PC-3 (cell line): ENCODE measurements at regions not wholly inside any gene's neighbourhood (a gene's known extent, or its start where the extent isn't known, plus 50 kb on each side); places are given as distances from the start of the nearest gene placed in this dataset.

Source experiments
- ATAC-seq: fragments of 200-7000 bp; cut with Tn5 transposase; 2 replicates; pipeline ENCODE4 v1.9.1; 2020; ENCODE audit warnings: mild to moderate bottlenecking, moderate library complexity
- BruUV-seq: library from RNA; stranded (reverse); fragments of 400-500 nt; replicated peaks from 2 replicates; lab custom pipeline; 2021; lab: Mats Ljungman, UMichigan
- CTCF ChIA-PET: fragments of 300-600 bp; sonication (Branson Sonifier 250); formaldehyde crosslinking; loops from one replicate; lab custom pipeline; 2022; ENCODE audit warnings: antibody characterized with exemption; lab: Charles Lee
- POLR2A ChIA-PET: fragments of 300-600 bp; sonication (Branson Sonifier 250); formaldehyde crosslinking; loops from one replicate; lab custom pipeline; 2022; ENCODE audit warnings: antibody characterized with exemption; ENCODE audit not compliant: unreplicated experiment; lab: Charles Lee
- DNase-seq: peaks from one replicate; pipeline ENCODE4 v3.0.0-alpha.2; 2015
- H2AFZ ChIP-seq: fragments of 300-600 bp; sonication (generic); 2 replicates; pipeline ENCODE4 v1.6.0; 2016; ENCODE audit warnings: antibody characterized with exemption, low read length
- H3F3A ChIP-seq: fragments of 300-600 bp; sonication (generic); one replicate; pipeline ENCODE4 v1.6.0; 2017; ENCODE audit warnings: antibody characterized with exemption, low read length, control low read depth, mild to moderate bottlenecking; ENCODE audit not compliant: unreplicated experiment
- H3K27ac ChIP-seq: fragments of 300-600 bp; sonication (generic); 2 replicates; pipeline ENCODE4 v1.5.1; 2016; ENCODE audit warnings: mild to moderate bottlenecking, low read length
- H3K27me3 ChIP-seq: fragments of 300-600 bp; sonication (generic); 2 replicates; pipeline ENCODE4 v1.6.1; 2016; ENCODE audit warnings: low read length, mixed read lengths
- H3K36me3 ChIP-seq: fragments of 300-600 bp; sonication (generic); 2 replicates; pipeline ENCODE4 v1.6.1; 2016; ENCODE audit warnings: low read depth, mixed run types, low read length, mixed read lengths
- H3K4me1 ChIP-seq: fragments of 300-600 bp; sonication (generic); 2 replicates; pipeline ENCODE4 v1.5.1; 2016; ENCODE audit warnings: low read length; ENCODE audit not compliant: insufficient read depth
- H3K4me2 ChIP-seq: fragments of 300-600 bp; sonication (generic); 2 replicates; pipeline ENCODE4 v1.6.0; 2016; ENCODE audit warnings: low read length
- H3K4me3 ChIP-seq: fragments of 300-600 bp; sonication (generic); 2 replicates; pipeline ENCODE4 v1.5.1; 2016; ENCODE audit warnings: mild to moderate bottlenecking, low read length, mixed read lengths
- H3K79me2 ChIP-seq: fragments of 300-600 bp; sonication (generic); 2 replicates; pipeline ENCODE4 v1.6.1; 2017; ENCODE audit warnings: low read length, mixed read lengths
- H3K9ac ChIP-seq: fragments of 300-600 bp; sonication (generic); 2 replicates; pipeline ENCODE4 v1.6.0; 2016; ENCODE audit warnings: mild to moderate bottlenecking, low read length
- H3K9me2 ChIP-seq: fragments of 300-600 bp; sonication (generic); replicated peaks from 2 replicates; pipeline ENCODE4 v1.6.1; 2016; ENCODE audit warnings: mixed run types, low read length, mixed read lengths
- H3K9me3 ChIP-seq: fragments of 300-600 bp; sonication (generic); 2 replicates; pipeline ENCODE4 v1.6.1; 2016; ENCODE audit warnings: low read length, mixed read lengths
- H4K20me1 ChIP-seq: fragments of 300-600 bp; sonication (generic); 2 replicates; pipeline ENCODE4 v1.6.1; 2016; ENCODE audit warnings: low read length, mixed read lengths
- EZH2 ChIP-seq: fragments of 300-600 bp; sonication (generic); IDR thresholded peaks from one replicate; pipeline ENCODE4 v1.6.1; 2017; ENCODE audit warnings: antibody characterized with exemption, mild to moderate bottlenecking, low read length; ENCODE audit not compliant: unreplicated experiment
- EZH2phosphoT487 ChIP-seq: fragments of 300-600 bp; sonication (generic); IDR thresholded peaks from 2 replicates; pipeline ENCODE4 v1.6.1; 2018; ENCODE audit warnings: mild to moderate bottlenecking, antibody characterized with exemption, low read length, borderline replicate concordance
- intact Hi-C: fragments of 100-400 bp; cut with micrococcal nuclease; formaldehyde crosslinking; loops from 2 replicates; pipeline ENCODE4 v1.9.0; 2023
- TF ChIP-seq, protein P1 (sequence below): fragments of 300-600 bp; sonication (generic); conservative IDR thresholded peaks from 2 replicates; pipeline ENCODE4 v1.5.1; 2017; ENCODE audit warnings: antibody characterized with exemption, low read depth, mild to moderate bottlenecking, low read length

DNA sequence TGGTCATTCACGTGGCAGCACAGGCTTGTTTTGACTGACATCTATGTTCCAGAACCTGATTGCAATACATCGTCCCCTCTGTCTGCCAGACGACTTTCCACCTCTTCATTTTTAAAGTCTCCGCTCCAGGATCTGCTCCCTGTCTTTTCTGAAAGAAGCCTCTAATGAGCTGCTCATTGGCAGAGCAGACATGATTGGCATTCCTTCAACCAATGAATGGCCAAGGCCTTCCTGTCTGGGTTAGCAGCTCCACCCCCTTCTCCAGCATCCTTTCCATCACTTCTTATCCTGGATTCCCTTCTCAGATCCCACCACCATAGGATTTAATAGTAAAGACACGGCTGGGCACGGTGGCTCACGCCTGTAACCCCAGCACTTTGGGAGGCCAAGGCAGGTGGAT lies 202.7 kb upstream of the KLF3 start:
- Histone ChIP-seq H3F3A (no peaks in the 10 kb centered on the region), H4K20me1 (no peaks in the 10 kb centered on the region), H3K27ac (no peak overlapping the region), H3K79me2 (no peaks in the 10 kb centered on the region), H3K4me1 (no peaks in the 10 kb centered on the region), H3K27me3 (no peaks in the 10 kb centered on the region), H3K4me3 (no peak overlapping the region), H3K9me2 (no peaks in the 10 kb centered on the region), H3K9me3 (no peaks in the 10 kb centered on the region), H3K36me3 (no peaks in the 10 kb centered on the region), H3K9ac (no peak overlapping the region), H2AFZ (no peak overlapping the region), H3K4me2 (no peak overlapping the region)
- ATAC-seq: no peak
- TF ChIP-seq, protein P1, sequence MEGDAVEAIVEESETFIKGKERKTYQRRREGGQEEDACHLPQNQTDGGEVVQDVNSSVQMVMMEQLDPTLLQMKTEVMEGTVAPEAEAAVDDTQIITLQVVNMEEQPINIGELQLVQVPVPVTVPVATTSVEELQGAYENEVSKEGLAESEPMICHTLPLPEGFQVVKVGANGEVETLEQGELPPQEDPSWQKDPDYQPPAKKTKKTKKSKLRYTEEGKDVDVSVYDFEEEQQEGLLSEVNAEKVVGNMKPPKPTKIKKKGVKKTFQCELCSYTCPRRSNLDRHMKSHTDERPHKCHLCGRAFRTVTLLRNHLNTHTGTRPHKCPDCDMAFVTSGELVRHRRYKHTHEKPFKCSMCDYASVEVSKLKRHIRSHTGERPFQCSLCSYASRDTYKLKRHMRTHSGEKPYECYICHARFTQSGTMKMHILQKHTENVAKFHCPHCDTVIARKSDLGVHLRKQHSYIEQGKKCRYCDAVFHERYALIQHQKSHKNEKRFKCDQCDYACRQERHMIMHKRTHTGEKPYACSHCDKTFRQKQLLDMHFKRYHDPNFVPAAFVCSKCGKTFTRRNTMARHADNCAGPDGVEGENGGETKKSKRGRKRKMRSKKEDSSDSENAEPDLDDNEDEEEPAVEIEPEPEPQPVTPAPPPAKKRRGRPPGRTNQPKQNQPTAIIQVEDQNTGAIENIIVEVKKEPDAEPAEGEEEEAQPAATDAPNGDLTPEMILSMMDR: no peak
- no peak for TF ChIP-seq EZH2
- no peak for TF ChIP-seq EZH2phosphoT487
- CTCF ChIA-PET: no interaction called here
- POLR2A ChIA-PET: no interaction called here
- BruUV-seq: no TSS peak
- no peak for DNase-seq
- intact Hi-C loops: no loop called here

DNA sequence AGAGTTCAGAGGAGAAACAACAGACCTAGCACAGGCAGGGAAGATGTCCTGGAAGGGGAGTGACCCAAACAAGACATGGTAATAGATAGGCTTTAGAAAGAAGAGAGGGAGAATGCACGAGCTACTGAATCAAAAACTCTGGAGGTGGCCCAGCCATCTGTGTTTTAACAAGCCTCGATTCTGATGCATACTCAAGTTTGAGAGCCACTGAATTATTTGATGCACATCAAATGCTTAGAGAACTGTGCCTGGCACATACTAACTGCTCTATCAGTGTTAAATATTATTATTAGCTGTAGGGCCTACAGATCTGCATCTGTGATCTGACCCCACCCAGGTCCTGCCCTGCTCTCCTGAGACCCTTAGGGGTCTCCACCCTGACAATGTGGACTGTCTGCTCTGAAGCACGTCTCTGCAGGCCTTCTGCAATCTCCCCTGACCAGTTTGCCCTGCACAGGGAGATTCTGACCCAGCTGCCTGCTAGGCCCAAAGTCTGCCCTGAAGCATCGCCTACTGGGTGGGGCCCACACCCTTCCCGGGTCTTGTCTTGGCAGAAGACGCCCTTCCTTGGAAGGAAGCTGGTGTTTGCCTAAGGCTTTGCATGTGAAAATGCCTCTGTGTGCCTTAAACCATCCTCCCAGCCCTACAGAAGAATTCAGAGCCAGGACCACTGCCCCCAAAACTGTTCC lies 201.5 kb upstream of the KLF3 start:
- Histone ChIP-seq H3K79me2 (no peaks in the 10 kb centered on the region), H3F3A (no peaks in the 10 kb centered on the region), H4K20me1 (no peaks in the 10 kb centered on the region), H3K4me1 (no peaks in the 10 kb centered on the region), H3K36me3 (no peaks in the 10 kb centered on the region), H3K27ac (no peak overlapping the region), H3K27me3 (no peaks in the 10 kb centered on the region), H3K9me2 (no peaks in the 10 kb centered on the region), H3K9me3 (no peaks in the 10 kb centered on the region), H3K4me3 (no peak overlapping the region), H3K4me2 (no peak overlapping the region), H2AFZ (no peak overlapping the region), H3K9ac (no peak overlapping the region)
- CTCF ChIA-PET: no interaction called here
- DNase-seq (peak; percentile 5), ATAC-seq (peak; percentile 60)
- no TSS peak for BruUV-seq
- TF ChIP-seq, protein P1: no peak
- no peak for TF ChIP-seq EZH2
- TF ChIP-seq EZH2phosphoT487: no peak
- POLR2A ChIA-PET: no interaction called here
- intact Hi-C loops: no loop called here

GRCh38 chr4:38463268-38463958 lies 200.6 kb upstream of the KLF3 start:
- no peaks in the 10 kb centered on the region for H3K9me3 ChIP-seq
- H2AFZ ChIP-seq: no peak overlapping the region
- no peaks in the 10 kb centered on the region for H3K4me1 ChIP-seq
- no peaks in the 10 kb centered on the region for H3K79me2 ChIP-seq
- H3K36me3 ChIP-seq: no peaks in the 10 kb centered on the region
- ChIA-PET POLR2A (no interaction called here), CTCF (no interaction called here)
- ATAC-seq (no peak), DNase-seq (no peak)
- H4K20me1 ChIP-seq: no peaks in the 10 kb centered on the region
- H3K27ac ChIP-seq: no peak overlapping the region
- H3K4me3 ChIP-seq: no peak overlapping the region
- H3K9me2 ChIP-seq: no peaks in the 10 kb centered on the region
- intact Hi-C loops: no loop called here
- no peaks in the 10 kb centered on the region for H3K27me3 ChIP-seq
- no peaks in the 10 kb centered on the region for H3F3A ChIP-seq
- no peak overlapping the region for H3K4me2 ChIP-seq
- BruUV-seq: no TSS peak
- TF ChIP-seq EZH2: no peak
- H3K9ac ChIP-seq: no peak overlapping the region
